ENCODE measurements at regions not wholly inside any gene's neighbourhood (a gene's known extent, or its start where the extent isn't known, plus 50 kb on each side); places are given as distances from the start of the nearest gene placed in this dataset.

GRCh38 chr5:124524552-124525232, 221.7 kb downstream of the ZNF608 start:
- no peaks in the 10 kb centered on the region for H4K20me1 ChIP-seq (replicated peaks; ENCODE audit: control insufficient read depth, extremely low read depth, insufficient read depth, low read length)
- H2AFZ ChIP-seq (ENCODE audit: low read depth, low read length): no peak overlapping the region
- peaks cover 0 to 4% of the 10 kb centered on the region in 2 experiments for H3K27me3 ChIP-seq (ENCODE audit: control insufficient read depth in 2 of 2, insufficient read depth in 2 of 2, low read length in 2 of 2)
- POLR2A ChIA-PET: no interaction called here
- BruUV-seq (replicated peaks): no TSS peak
- H3K9me1 ChIP-seq (replicated peaks; ENCODE audit: control insufficient read depth, extremely low read depth, insufficient read depth, low read length): no peaks in the 10 kb centered on the region
- intact Hi-C loops (cut with micrococcal nuclease): no loop called here
- no peak overlapping the region for H3K27ac ChIP-seq (ENCODE audit: insufficient read depth, low read depth, low read length)
- TF ChIP-seq POLR2A (IDR thresholded peaks at IDR 0.05; ENCODE audit: low read depth, low read length): no peak
- TF ChIP-seq JUN (IDR thresholded peaks at IDR 0.05; ENCODE audit: borderline replicate concordance, insufficient read depth, insufficient read length, low read depth): no peak
- no peak for TF ChIP-seq MAX (IDR thresholded peaks at IDR 0.05; ENCODE audit: insufficient read depth, insufficient read length)
- no peak for TF ChIP-seq GATA2 (IDR thresholded peaks at IDR 0.05; ENCODE audit: insufficient read depth, insufficient read length, low read depth, low read length)
- TF ChIP-seq POLR2AphosphoS5 (IDR thresholded peaks at IDR 0.05; ENCODE audit: insufficient read depth, low read depth, low read length): no peak
- no peak for TF ChIP-seq FOS (IDR thresholded peaks at IDR 0.05; ENCODE audit: borderline replicate concordance, insufficient read depth, low read length)
- TF ChIP-seq MYC (IDR thresholded peaks at IDR 0.05; ENCODE audit: low read depth, low read length): no peak
- TF ChIP-seq EZH2 (IDR thresholded peaks at IDR 0.05; ENCODE audit: borderline replicate concordance, low read depth, low read length, severe bottlenecking): no peak
- no peak for TF ChIP-seq CTCF (IDR thresholded peaks at IDR 0.05; ENCODE audit: extremely low read depth in 1 of 2, insufficient read depth in 1 of 2, low read depth in 1 of 2, low read length in 2 of 2)
- H3K36me3 ChIP-seq (ENCODE audit: control insufficient read depth in 2 of 2, extremely low read depth in 1 of 2, insufficient read depth in 2 of 2, low read length in 2 of 2): no peaks in the 10 kb centered on the region
- DNase-seq (ENCODE audit: low read depth, low spot score) (no peak), FAIRE-seq (no peak)
- dilution Hi-C loops (cut with MboI; ENCODE audit: extremely low pct_ligation_motif_present, low sequenced_read_pairs): no loop called here
- no peak overlapping the region for H3K4me3 ChIP-seq (replicated peaks in 1 of 3; ENCODE audit: insufficient read depth in 1 of 3, low read depth in 1 of 3, low read length in 3 of 3)
- CTCF ChIA-PET: no interaction called here
- H3K79me2 ChIP-seq (ENCODE audit: control insufficient read depth, insufficient read depth, low read length): no peaks in the 10 kb centered on the region
- no peaks in the 10 kb centered on the region for H3K9me3 ChIP-seq (replicated peaks; ENCODE audit: control insufficient read depth, insufficient read depth, low read length)
- no peak overlapping the region for H3K9ac ChIP-seq (replicated peaks; ENCODE audit: extremely low read depth, insufficient read depth, low read length)
- no peaks in the 10 kb centered on the region for H3K4me1 ChIP-seq (ENCODE audit: control insufficient read depth, extremely low read depth, insufficient read depth, low read length)
- no peak overlapping the region for H3K4me2 ChIP-seq (ENCODE audit: insufficient read depth, low read length)

Measured in endothelial cell of umbilical vein (primary cell).